Caco-2 (cell line): ENCODE measurements at regions not wholly inside any gene's neighbourhood (a gene's known extent, or its start where the extent isn't known, plus 50 kb on each side); places are given as distances from the start of the nearest gene placed in this dataset.

Experiments
- BruUV-seq: library from RNA; stranded (reverse); fragments of 400-500 nt; replicated peaks from 2 replicates; lab custom pipeline; 2021; lab: Mats Ljungman, UMichigan
- CTCF ChIA-PET: fragments of 300-600 bp; sonication (Branson Sonifier 250); formaldehyde crosslinking; loops from one replicate; lab custom pipeline; 2022; ENCODE audit warnings: antibody characterized with exemption; lab: Charles Lee
- POLR2A ChIA-PET: fragments of 300-600 bp; sonication (Branson Sonifier 250); formaldehyde crosslinking; loops from one replicate; lab custom pipeline; 2022; ENCODE audit warnings: antibody characterized with exemption; lab: Charles Lee
- DNase-seq, 2 experiments: peaks; one replicate each; pipeline versions ENCODE4 v3.0.0 to v3.0.0-alpha.2; 2020 to 2022
- H3K27me3 ChIP-seq: replicated peaks from 2 replicates; pipeline ENCODE4 v1.6.0; 2011; ENCODE audit warnings: low read length; ENCODE audit not compliant: control insufficient read depth, insufficient read depth
- H3K36me3 ChIP-seq: 2 replicates; pipeline ENCODE4 v1.5.1; 2011; ENCODE audit warnings: low read length; ENCODE audit not compliant: control insufficient read depth, insufficient read depth
- H3K4me1 ChIP-seq: fragments of 250-450 bp; sonication (Bioruptor Pico); 2 replicates; pipeline ENCODE4 v1.5.1; 2020; ENCODE audit warnings: mild to moderate bottlenecking
- H3K4me3 ChIP-seq: 2 replicates; pipeline ENCODE4 v1.5.1; 2011; ENCODE audit warnings: low read depth, mild to moderate bottlenecking, control low read depth, low read length
- H3K9me3 ChIP-seq: fragments of 250-450 bp; sonication (Bioruptor Pico); 2 replicates; pipeline ENCODE4 v1.5.1; 2020; ENCODE audit warnings: mild to moderate bottlenecking, moderate library complexity
- H3K27ac Mint-ChIP-seq: one replicate; pipeline ENCODE4 v1.8.0; 2022; ENCODE audit warnings: mixed read lengths; ENCODE audit not compliant: unreplicated experiment
- H3K27me3 Mint-ChIP-seq: one replicate; pipeline ENCODE4 v1.8.0; 2022; ENCODE audit warnings: mixed read lengths; ENCODE audit not compliant: insufficient read depth, unreplicated experiment
- H3K36me3 Mint-ChIP-seq: one replicate; pipeline ENCODE4 v1.8.0; 2022; ENCODE audit warnings: mild to moderate bottlenecking, mixed read lengths; ENCODE audit not compliant: insufficient read depth, unreplicated experiment
- H3K4me1 Mint-ChIP-seq: one replicate; pipeline ENCODE4 v1.8.0; 2022; ENCODE audit warnings: low read depth, mixed read lengths; ENCODE audit not compliant: unreplicated experiment
- H3K4me3 Mint-ChIP-seq: one replicate; pipeline ENCODE4 v1.8.0; 2022; ENCODE audit warnings: mild to moderate bottlenecking, moderate library complexity, mixed read lengths; ENCODE audit not compliant: unreplicated experiment
- H3K9me3 Mint-ChIP-seq: one replicate; pipeline ENCODE4 v1.8.0; 2022; ENCODE audit warnings: mixed read lengths; ENCODE audit not compliant: unreplicated experiment
- CTCF ChIP-seq, 2 experiments: fragments of 200-600 bp in 1 of 2; IDR thresholded peaks; 1 replicate in 1 of 2; 2 replicates in 1 of 2; pipeline versions ENCODE4 v1.5.1 to v1.8.0; 2011 to 2022; ENCODE audit warnings: antibody characterized with exemption in 1 of 2, control low read depth in 1 of 2, inconsistent platforms in 1 of 2, low read depth in 1 of 2, low read length in 1 of 2, mild to moderate bottlenecking in 1 of 2, moderate library complexity in 1 of 2; ENCODE audit not compliant: insufficient read depth in 1 of 2, severe bottlenecking in 1 of 2, unreplicated experiment in 1 of 2
- intact Hi-C: fragments of 100-400 bp; cut with micrococcal nuclease; formaldehyde crosslinking; loops from one replicate; pipeline ENCODE4 v1.10.0; 2022; ENCODE audit not compliant: unreplicated experiment

GRCh38 chr6:86448398-86448797 lies 488.9 kb upstream of the HTR1E start:
- Mint-ChIP-seq H3K36me3 (no peaks in the 10 kb centered on the region), H3K4me1 (no peaks in the 10 kb centered on the region), H3K27me3 (no peaks in the 10 kb centered on the region), H3K27ac (no peak overlapping the region), H3K9me3 (peaks cover 12% of the 10 kb centered on the region), H3K4me3 (no peak overlapping the region)
- no TSS peak for BruUV-seq
- no peak for TF ChIP-seq CTCF (IDR thresholded peaks at IDR 0.05; ENCODE audit: insufficient read depth in 1 of 2, low read depth in 1 of 2, low read length in 1 of 2, severe bottlenecking in 1 of 2, unreplicated experiment in 1 of 2)
- no peaks in the 10 kb centered on the region for H3K4me1 ChIP-seq
- DNase-seq: no peak
- H3K4me3 ChIP-seq: no peak overlapping the region
- ChIA-PET POLR2A (no interaction called here), CTCF (no interaction called here)
- H3K36me3 ChIP-seq: no peaks in the 10 kb centered on the region
- no peaks in the 10 kb centered on the region for H3K9me3 ChIP-seq
- intact Hi-C loops: no loop called here
- H3K27me3 ChIP-seq: no peaks in the 10 kb centered on the region

- POLR2A ChIA-PET: no interaction called here
- CTCF ChIA-PET: no interaction called here
Measured at GRCh38 chr6:86440608-86441007, 496.7 kb upstream of the HTR1E start.

GRCh38 chr6:86423571-86423970 lies 513.8 kb upstream of the HTR1E start:
- H3K27me3 ChIP-seq: no peaks in the 10 kb centered on the region
- H3K9me3 Mint-ChIP-seq: no peaks in the 10 kb centered on the region
- H3K27ac Mint-ChIP-seq: no peak overlapping the region
- TF ChIP-seq CTCF (IDR thresholded peaks at IDR 0.05; ENCODE audit: insufficient read depth in 1 of 2, low read depth in 1 of 2, low read length in 1 of 2, severe bottlenecking in 1 of 2, unreplicated experiment in 1 of 2): no peak
- no peak overlapping the region for H3K4me3 ChIP-seq
- no peaks in the 10 kb centered on the region for H3K4me1 ChIP-seq
- POLR2A ChIA-PET: no interaction called here
- no peaks in the 10 kb centered on the region for H3K36me3 Mint-ChIP-seq
- no TSS peak for BruUV-seq
- intact Hi-C loops: no loop called here
- H3K4me3 Mint-ChIP-seq: no peak overlapping the region
- CTCF ChIA-PET: no interaction called here
- no peaks in the 10 kb centered on the region for H3K4me1 Mint-ChIP-seq
- H3K9me3 ChIP-seq: no peaks in the 10 kb centered on the region
- H3K27me3 Mint-ChIP-seq: peaks cover 7% of the 10 kb centered on the region
- no peak for DNase-seq
- H3K36me3 ChIP-seq: no peaks in the 10 kb centered on the region

More at GRCh38 chr6:86440608-86441007, 496.7 kb upstream of the HTR1E start:
- Mint-ChIP-seq H3K4me1 (no peaks in the 10 kb centered on the region), H3K36me3 (no peaks in the 10 kb centered on the region), H3K27ac (no peak overlapping the region), H3K9me3 (peaks cover 12% of the 10 kb centered on the region), H3K27me3 (no peaks in the 10 kb centered on the region), H3K4me3 (no peak overlapping the region)
- BruUV-seq: no TSS peak
- H3K27me3 ChIP-seq: no peaks in the 10 kb centered on the region
- H3K4me3 ChIP-seq: no peak overlapping the region
- no peaks in the 10 kb centered on the region for H3K4me1 ChIP-seq
- H3K36me3 ChIP-seq: no peaks in the 10 kb centered on the region
- intact Hi-C loops: no loop called here
- H3K9me3 ChIP-seq: no peaks in the 10 kb centered on the region
- no peak for DNase-seq
- TF ChIP-seq CTCF (IDR thresholded peaks at IDR 0.05; ENCODE audit: insufficient read depth in 1 of 2, low read depth in 1 of 2, low read length in 1 of 2, severe bottlenecking in 1 of 2, unreplicated experiment in 1 of 2): no peak
